Heart left ventricle (tissue), 16 donors: ENCODE measurements at regions not wholly inside any gene's neighbourhood (a gene's known extent, or its start where the extent isn't known, plus 50 kb on each side); places are given as distances from the start of the nearest gene placed in this dataset.

Experiments used
- ATAC-seq, 4 donors: fragments of 200-7000 bp; cut with Tn5 transposase; one replicate each; pipeline ENCODE4 v1.9.1; 2020 to 2022; ENCODE audit warnings: moderate library complexity in 4 of 4, mild to moderate bottlenecking in 3 of 4, moderate number of reproducible peaks in 1 of 4
- DNase-seq, 5 donors: peaks; one replicate each; pipeline ENCODE4 v3.0.0-alpha.2; 2020
- H3K27ac ChIP-seq, 12 donors: fragments of 200-600 bp; sonication (generic) in 4 of 12; one replicate each; pipeline versions ENCODE4 v1.5.0 to v1.8.0; 2016 to 2022; ENCODE audit warnings: mild to moderate bottlenecking in 2 of 12
- H3K27me3 ChIP-seq, 9 donors: fragments of 200-600 bp; sonication (generic) in 2 of 9; one replicate each; pipeline versions ENCODE4 v1.5.1 to v1.8.0; 2016 to 2022; ENCODE audit warnings: mild to moderate bottlenecking in 3 of 9
- H3K36me3 ChIP-seq, 9 donors: fragments of 200-600 bp; sonication (generic) in 2 of 9; one replicate each; pipeline versions ENCODE4 v1.5.0 to v1.8.0; 2018 to 2022; ENCODE audit warnings: mild to moderate bottlenecking in 2 of 9
- H3K4me1 ChIP-seq, 12 donors: fragments of 200-600 bp; sonication (generic) in 4 of 12; one replicate each; pipeline versions ENCODE4 v1.5.0 to v1.8.0; 2016 to 2022; ENCODE audit warnings: mild to moderate bottlenecking in 3 of 12
- H3K4me3 ChIP-seq, 12 donors: fragments of 200-600 bp; sonication (generic) in 4 of 12; one replicate each; pipeline versions ENCODE4 v1.5.0 to v1.8.0; 2017 to 2022; ENCODE audit warnings: mild to moderate bottlenecking in 9 of 12, moderate library complexity in 4 of 12
- H3K9me3 ChIP-seq, 12 donors: fragments of 200-600 bp; sonication (generic) in 4 of 12; one replicate each; pipeline versions ENCODE4 v1.5.0 to v1.8.0; 2016 to 2022; ENCODE audit warnings: mild to moderate bottlenecking in 1 of 12
- POLR2A ChIP-seq, 2 donors: fragments of 450-650 bp; IDR thresholded peaks; one replicate each; pipeline ENCODE4 v1.6.1; 2017; ENCODE audit warnings: antibody characterized with exemption in 2 of 2, mild to moderate bottlenecking in 2 of 2, moderate library complexity in 2 of 2
- WGBS, 4 donors: extraction: QIAGEN DNeasy Blood & Tissue Kit in 2 of 4; methylation state at CpG; one replicate each; pipeline versions ENCODE4 v1.1.5 to v1.1.7; 2013 to 2018; 5-methylcytosine and 5-hydroxymethylcytosine counted together
- intact Hi-C, 10 donors: fragments of 100-400 bp; cut with DNase I; formaldehyde crosslinking; loops; one replicate each; pipeline versions ENCODE4 v1.11.1 to v1.14.2; 2022
- TF ChIP-seq, protein P1 (sequence below), 12 donors: fragments of 200-600 bp; sonication (generic) in 4 of 12; IDR thresholded peaks; one replicate each; pipeline versions ENCODE4 v1.5.0 to v1.8.0; 2018 to 2022; ENCODE audit warnings: antibody characterized with exemption in 12 of 12, mild to moderate bottlenecking in 5 of 12
- donor health status: ischemic (EF 13 %, LVEDD 7.1; RV severe dilation, severe dysfunction).
- donor health status: healthy with polysubstance abuse.
- donor health status: DM: no; HTN: yes; CAD: no.
- donor health status: DM: no; HTN: no; CAD: no.
- donor health status: ischemic (EF 25% LVEDD 6.9; RV normal size, moderate dysfunction).
- donor health status: ischemic (EF 25% LVEDD 5.7; RV mildly dilated, moderate dysfunction).
- donor health status: healthy.
- donor health status: DM: yes; HTN: yes; CAD: no.
- donor health status: ischemic (EF 35%, LVEDD 5.7; RV mildly dilated, moderate dysfunction).
- donor health status: nonischemic (EF 11% LVEDD 7.7; RV severe dilation, severe dysfunction).
- donor health status: DM: yes; HTN: yes; CAD: no.
- donor health status: PGD.
- donor health status: ischemic (EF 29% LVEDD 5.4; RV normal size, mild dysfunction).
- donor health status: nonischemic (EF 23%, LVEDD 6.1; RV moderate dilation, normal function).

DNA sequence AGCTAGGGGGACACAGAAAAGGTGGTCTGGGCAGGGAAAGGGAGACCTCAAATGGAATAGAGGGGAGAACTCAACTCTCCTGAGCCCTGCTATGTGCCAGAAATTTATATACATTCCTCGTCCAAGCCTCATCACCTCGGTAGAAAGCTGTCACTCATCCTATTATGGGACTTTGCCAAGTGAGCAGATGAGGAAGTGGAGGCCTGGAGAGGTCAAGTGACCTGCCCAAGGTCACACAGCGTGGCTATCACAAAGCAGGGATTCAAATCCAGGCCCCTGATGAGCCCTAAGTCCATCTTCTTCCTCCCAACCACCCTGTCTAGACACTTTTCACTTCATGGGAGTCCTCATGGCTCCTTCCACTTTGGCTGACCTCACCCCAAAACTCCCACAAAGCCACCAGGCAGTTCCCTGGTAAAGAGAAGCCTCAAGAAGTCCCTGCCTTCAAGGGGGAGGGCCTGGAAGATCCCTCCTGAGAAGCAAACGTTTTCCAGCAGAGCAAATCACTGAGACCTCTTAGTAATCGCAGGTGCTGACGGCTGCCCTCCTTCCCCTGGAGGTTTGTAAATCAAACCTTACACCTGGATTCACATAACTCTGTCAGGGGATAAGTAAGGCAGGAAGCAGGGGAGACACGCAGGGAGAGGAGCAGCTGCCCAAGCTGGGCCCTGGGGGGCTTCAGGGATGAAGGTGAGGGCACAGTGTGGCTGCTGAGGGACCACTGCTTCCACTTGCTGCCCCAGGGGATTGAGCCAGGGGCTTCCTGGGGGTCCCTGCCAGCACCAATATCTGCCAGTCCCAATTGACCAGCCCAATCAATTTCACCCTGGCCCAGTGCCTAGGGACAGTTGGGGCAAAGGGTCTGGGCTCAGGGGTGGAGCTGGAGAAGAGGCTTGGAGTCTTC, 351.2 kb downstream of the MATN1 start:
- ATAC-seq: no peak
- no peaks in the 10 kb centered on the region for H3K36me3 ChIP-seq
- H3K27ac ChIP-seq: no peak overlapping the region
- DNase-seq: no peak
- intact Hi-C loops: loop anchor here in 2 of 10 donors (10.0 kb wide), 2 partner anchors 257 to 587 kb away; no protein-coding TSS in a partner anchor
- no peaks in the 10 kb centered on the region for H3K4me1 ChIP-seq
- no peak overlapping the region for H3K4me3 ChIP-seq
- H3K9me3 ChIP-seq: no peaks in the 10 kb centered on the region
- no peak for TF ChIP-seq POLR2A (IDR thresholded peaks at IDR 0.05)
- TF ChIP-seq, protein P1, sequence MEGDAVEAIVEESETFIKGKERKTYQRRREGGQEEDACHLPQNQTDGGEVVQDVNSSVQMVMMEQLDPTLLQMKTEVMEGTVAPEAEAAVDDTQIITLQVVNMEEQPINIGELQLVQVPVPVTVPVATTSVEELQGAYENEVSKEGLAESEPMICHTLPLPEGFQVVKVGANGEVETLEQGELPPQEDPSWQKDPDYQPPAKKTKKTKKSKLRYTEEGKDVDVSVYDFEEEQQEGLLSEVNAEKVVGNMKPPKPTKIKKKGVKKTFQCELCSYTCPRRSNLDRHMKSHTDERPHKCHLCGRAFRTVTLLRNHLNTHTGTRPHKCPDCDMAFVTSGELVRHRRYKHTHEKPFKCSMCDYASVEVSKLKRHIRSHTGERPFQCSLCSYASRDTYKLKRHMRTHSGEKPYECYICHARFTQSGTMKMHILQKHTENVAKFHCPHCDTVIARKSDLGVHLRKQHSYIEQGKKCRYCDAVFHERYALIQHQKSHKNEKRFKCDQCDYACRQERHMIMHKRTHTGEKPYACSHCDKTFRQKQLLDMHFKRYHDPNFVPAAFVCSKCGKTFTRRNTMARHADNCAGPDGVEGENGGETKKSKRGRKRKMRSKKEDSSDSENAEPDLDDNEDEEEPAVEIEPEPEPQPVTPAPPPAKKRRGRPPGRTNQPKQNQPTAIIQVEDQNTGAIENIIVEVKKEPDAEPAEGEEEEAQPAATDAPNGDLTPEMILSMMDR (IDR thresholded peaks at IDR 0.05): no peak
- H3K27me3 ChIP-seq: peaks cover 0 to 41% (median 2%) of the 10 kb centered on the region in 9 donors
- 54 to 63% (median 58%) methylated on average over 7 of the region's 7 CpGs for WGBS, 4 donors

DNA sequence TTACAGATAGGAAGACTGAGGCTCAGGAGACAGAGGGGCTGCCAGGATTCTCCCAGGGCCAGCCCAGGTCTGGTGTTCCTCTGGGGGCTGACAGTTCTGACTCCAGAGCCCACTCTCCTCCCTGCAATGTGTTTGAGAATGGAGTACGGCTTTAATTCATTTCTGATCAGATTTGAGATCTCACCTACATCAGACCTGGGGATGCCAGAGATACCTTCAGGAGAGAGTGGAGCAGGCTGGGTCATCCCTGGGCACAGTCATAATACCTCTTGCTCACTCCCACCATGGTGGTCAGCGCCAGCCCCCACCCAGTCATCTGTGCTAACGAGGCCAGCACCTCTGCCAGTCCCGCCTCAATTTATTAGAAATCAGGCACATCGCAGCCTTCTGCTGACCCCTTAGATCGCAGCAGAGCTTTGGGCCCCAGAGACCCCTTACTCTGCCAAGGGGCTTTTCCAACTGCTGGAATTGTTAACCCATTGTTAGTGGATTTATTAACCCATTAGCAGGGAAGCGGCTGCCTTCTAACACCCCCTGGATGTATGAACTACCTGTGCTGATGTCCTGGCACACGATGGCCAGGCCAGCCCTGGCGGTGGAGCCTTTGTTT, 352.1 kb downstream of the MATN1 start:
- Histone ChIP-seq H3K27me3 (peaks cover 0 to 34% (median 0%) of the 10 kb centered on the region in 9 donors), H3K36me3 (no peaks in the 10 kb centered on the region), H3K4me3 (no peak overlapping the region), H3K9me3 (no peaks in the 10 kb centered on the region), H3K4me1 (no peaks in the 10 kb centered on the region), H3K27ac (no peak overlapping the region)
- intact Hi-C loops: loop anchor here in 2 of 10 donors (10.0 kb wide), 2 partner anchors 256 to 586 kb away; no protein-coding TSS in a partner anchor
- TF ChIP-seq POLR2A (IDR thresholded peaks at IDR 0.05): no peak
- TF ChIP-seq, protein P1 (IDR thresholded peaks at IDR 0.05): no peak
- 74 to 87% (median 77%) methylated on average over 6 to 9 of the region's 9 CpGs for WGBS, 4 donors
- no peak for ATAC-seq
- no peak for DNase-seq

DNA sequence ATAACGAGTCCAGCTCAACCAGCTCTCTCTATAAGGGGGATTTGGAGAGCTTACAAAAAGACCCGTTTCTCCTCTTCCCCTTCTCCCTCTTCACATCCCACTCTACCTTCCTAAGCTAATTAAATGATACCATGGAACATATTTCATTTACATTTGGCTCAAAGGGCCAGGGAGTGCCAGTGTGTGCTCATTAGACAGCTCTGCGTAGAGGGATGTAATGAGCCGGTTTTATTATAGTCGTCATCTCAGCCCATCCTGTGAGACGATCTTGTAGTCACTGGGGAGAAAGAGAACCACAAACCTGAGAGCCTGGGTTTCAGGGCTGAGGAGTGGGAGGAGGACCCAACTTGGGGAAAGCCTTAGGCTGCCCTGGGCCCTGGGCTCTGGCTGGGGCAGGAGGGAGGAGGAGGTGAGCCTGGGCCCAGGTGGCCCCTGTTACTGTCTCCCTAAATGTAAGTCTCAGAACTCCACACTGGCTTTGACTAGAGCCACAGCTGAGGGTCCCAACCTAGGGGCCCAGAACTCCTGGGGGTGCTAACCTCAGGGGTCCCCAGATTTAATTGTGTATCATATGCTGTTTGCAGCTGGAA, 354.6 kb downstream of the MATN1 start:
- Histone ChIP-seq H3K4me3 (no peak overlapping the region), H3K9me3 (no peaks in the 10 kb centered on the region), H3K4me1 (no peaks in the 10 kb centered on the region), H3K36me3 (no peaks in the 10 kb centered on the region), H3K27me3 (peaks cover 0 to 27% (median 0%) of the 10 kb centered on the region in 9 donors), H3K27ac (no peak overlapping the region)
- no peak for ATAC-seq
- intact Hi-C loops: no loop called here
- DNase-seq: no peak
- 61 to 70% (median 66%) methylated on average over 6 of the region's 6 CpGs for WGBS, 4 donors
- TF ChIP-seq, protein P1 (IDR thresholded peaks at IDR 0.05): no peak
- no peak for TF ChIP-seq POLR2A (IDR thresholded peaks at IDR 0.05)

DNA sequence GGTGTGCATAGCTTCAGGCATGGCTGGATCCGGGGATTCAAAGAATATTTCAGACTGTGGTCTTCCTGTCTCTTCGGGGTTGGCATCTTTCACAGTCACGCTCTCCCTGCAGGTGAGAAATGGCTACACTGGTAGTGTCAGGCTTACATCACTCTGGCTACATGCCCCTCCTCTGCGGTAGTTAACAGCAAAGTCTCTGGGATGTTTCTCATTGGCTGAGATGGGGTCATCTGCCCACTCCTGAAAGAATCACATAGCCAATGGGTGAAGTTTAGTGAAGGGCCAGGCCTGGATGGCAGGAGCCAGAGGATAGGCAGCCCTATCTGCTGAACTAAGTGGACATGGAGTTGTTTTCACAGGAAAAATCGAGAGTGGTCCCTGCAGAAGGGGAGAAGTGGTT, 356.5 kb downstream of the MATN1 start:
- intact Hi-C loops: no loop called here
- peaks cover 0 to 39% (median 6%) of the 10 kb centered on the region in 9 donors for H3K27me3 ChIP-seq
- no peak for DNase-seq
- H3K4me3 ChIP-seq: no peak overlapping the region
- WGBS, 4 donors: 63 to 76% (median 67%) methylated on average over 5 of the region's 5 CpGs
- H3K36me3 ChIP-seq: no peaks in the 10 kb centered on the region
- no peak for ATAC-seq
- no peaks in the 10 kb centered on the region for H3K9me3 ChIP-seq
- TF ChIP-seq, protein P1 (IDR thresholded peaks at IDR 0.05): no peak
- TF ChIP-seq POLR2A (IDR thresholded peaks at IDR 0.05): no peak
- no peak overlapping the region for H3K27ac ChIP-seq
- no peaks in the 10 kb centered on the region for H3K4me1 ChIP-seq
